Fibroblast of lung (primary cell): ENCODE measurements at regions not wholly inside any gene's neighbourhood (a gene's known extent, or its start where the extent isn't known, plus 50 kb on each side); places are given as distances from the start of the nearest gene placed in this dataset.

ENCODE experiments used
- DNase-seq, 2 donors: peaks; one replicate each; pipeline versions ENCODE4 v3.0.0 to v3.0.0-alpha.2; 2010; ENCODE audit warnings: low read depth in 2 of 2
- H2AFZ ChIP-seq: 2 replicates; pipeline ENCODE4 v1.5.1; 2012; ENCODE audit warnings: low read length, control low read depth, inconsistent platforms
- H3K27ac ChIP-seq: 2 replicates; pipeline ENCODE4 v1.5.1; 2011; ENCODE audit warnings: low read length, control low read depth; ENCODE audit not compliant: insufficient read depth
- H3K27me3 ChIP-seq: 2 replicates; pipeline ENCODE4 v1.5.1; 2011; ENCODE audit warnings: mild to moderate bottlenecking, low read length; ENCODE audit not compliant: control insufficient read depth, insufficient read depth
- H3K36me3 ChIP-seq: 2 replicates; pipeline ENCODE4 v1.5.1; 2011; ENCODE audit warnings: low read length; ENCODE audit not compliant: control insufficient read depth, insufficient read depth
- H3K4me1 ChIP-seq: 2 replicates; pipeline ENCODE4 v1.5.1; 2011; ENCODE audit warnings: low read length; ENCODE audit not compliant: control insufficient read depth, insufficient read depth; ENCODE audit errors: extremely low read depth
- H3K4me2 ChIP-seq: 2 replicates; pipeline ENCODE4 v1.5.1; 2011; ENCODE audit warnings: low read length, control low read depth; ENCODE audit not compliant: insufficient read depth; ENCODE audit errors: extremely low read depth
- H3K4me3 ChIP-seq, 4 experiments: fragments of 200-600 bp in 1 of 4; sonication (generic) in 1 of 4; replicated peaks in 1 of 4; 2 replicates each; pipeline ENCODE4 v1.5.1; 2011 to 2016; ENCODE audit warnings: low read length in 4 of 4, low read depth in 3 of 4, mild to moderate bottlenecking in 3 of 4, control low read depth in 2 of 4, inconsistent platforms in 1 of 4, mixed read lengths in 1 of 4; ENCODE audit not compliant: insufficient read depth in 1 of 4; ENCODE audit errors: control extremely low read depth in 1 of 4
- H3K79me2 ChIP-seq: 2 replicates; pipeline ENCODE4 v1.5.1; 2012; ENCODE audit warnings: mild to moderate bottlenecking, low read length, inconsistent platforms; ENCODE audit not compliant: control insufficient read depth, insufficient read depth
- H3K9ac ChIP-seq: 2 replicates; pipeline ENCODE4 v1.5.1; 2011; ENCODE audit warnings: mild to moderate bottlenecking, low read length, control low read depth; ENCODE audit not compliant: insufficient read depth
- H3K9me3 ChIP-seq: 2 replicates; pipeline ENCODE4 v1.5.1; 2012; ENCODE audit warnings: low read depth, low read length; ENCODE audit not compliant: control insufficient read depth, insufficient read depth
- H4K20me1 ChIP-seq: 2 replicates; pipeline ENCODE4 v1.5.1; 2011; ENCODE audit warnings: low read length; ENCODE audit not compliant: control insufficient read depth, insufficient read depth; ENCODE audit errors: extremely low read depth
- CTCF ChIP-seq, 2 donors: IDR thresholded peaks in 1 of 2; conservative IDR thresholded peaks in 1 of 2; 1 replicate in 1 of 2; 2 replicates in 1 of 2; pipeline ENCODE4 v1.5.1; 2011 to 2012; ENCODE audit warnings: low read length in 2 of 2, control low read depth in 1 of 2, inconsistent platforms in 1 of 2, low read depth in 1 of 2, mild to moderate bottlenecking in 1 of 2
- EZH2 ChIP-seq: IDR thresholded peaks from 2 replicates; pipeline ENCODE4 v1.5.1; 2012; ENCODE audit warnings: low read length, control low read depth, mild to moderate bottlenecking; ENCODE audit errors: missing control alignments

GRCh38 chr1:185645686-185646085 lies 88.5 kb upstream of the HMCN1 start:
- Histone ChIP-seq H2AFZ (no peak overlapping the region), H4K20me1 (no peaks in the 10 kb centered on the region), H3K4me1 (no peaks in the 10 kb centered on the region), H3K9me3 (no peaks in the 10 kb centered on the region), H3K27me3 (no peaks in the 10 kb centered on the region), H3K9ac (no peak overlapping the region), H3K4me2 (no peak overlapping the region), H3K4me3 (no peak overlapping the region), H3K27ac (no peak overlapping the region), H3K36me3 (no peaks in the 10 kb centered on the region), H3K79me2 (no peaks in the 10 kb centered on the region)
- TF ChIP-seq CTCF (conservative IDR thresholded peaks at IDR 0.05 in 1 of 2, IDR thresholded peaks at IDR 0.05 in 1 of 2; ENCODE audit: low read depth in 1 of 2, low read length in 2 of 2) (no peak), EZH2 (no peak)
- DNase-seq: peak in 1 of 2 donors; percentile 41

- no peaks in the 10 kb centered on the region for H3K4me1 ChIP-seq
- peak; percentile 5 to 46 for DNase-seq
- H3K4me3 ChIP-seq: no peak overlapping the region
- no peak overlapping the region for H3K9ac ChIP-seq
- H3K4me2 ChIP-seq: no peak overlapping the region
- no peaks in the 10 kb centered on the region for H4K20me1 ChIP-seq
- TF ChIP-seq EZH2 (no peak), CTCF (conservative IDR thresholded peaks at IDR 0.05 in 1 of 2, IDR thresholded peaks at IDR 0.05 in 1 of 2; ENCODE audit: low read depth in 1 of 2, low read length in 2 of 2) (no peak)
- no peak overlapping the region for H3K27ac ChIP-seq
- H3K36me3 ChIP-seq: no peaks in the 10 kb centered on the region
- H3K79me2 ChIP-seq: no peaks in the 10 kb centered on the region
- no peaks in the 10 kb centered on the region for H3K27me3 ChIP-seq
- H2AFZ ChIP-seq: no peak overlapping the region
- no peaks in the 10 kb centered on the region for H3K9me3 ChIP-seq
These were observed 89.0 kb upstream of the HMCN1 start for GRCh38 chr1:185645162-185645640.

GRCh38 chr1:185644531-185644930 lies 89.7 kb upstream of the HMCN1 start:
- Histone ChIP-seq H3K36me3 (no peaks in the 10 kb centered on the region), H3K9me3 (no peaks in the 10 kb centered on the region), H3K27me3 (no peaks in the 10 kb centered on the region), H3K4me1 (no peaks in the 10 kb centered on the region), H3K27ac (no peak overlapping the region), H4K20me1 (no peaks in the 10 kb centered on the region), H3K9ac (no peak overlapping the region), H3K79me2 (no peaks in the 10 kb centered on the region), H3K4me2 (no peak overlapping the region), H3K4me3 (no peak overlapping the region), H2AFZ (no peak overlapping the region)
- DNase-seq: peak in 1 of 2 donors; percentile 23
- TF ChIP-seq EZH2: no peak
- TF ChIP-seq CTCF (conservative IDR thresholded peaks at IDR 0.05 in 1 of 2, IDR thresholded peaks at IDR 0.05 in 1 of 2; ENCODE audit: low read depth in 1 of 2, low read length in 2 of 2): no peak
